ENCODE measurements at regions not wholly inside any gene's neighbourhood (a gene's known extent, or its start where the extent isn't known, plus 50 kb on each side); places are given as distances from the start of the nearest gene placed in this dataset.

DNA sequence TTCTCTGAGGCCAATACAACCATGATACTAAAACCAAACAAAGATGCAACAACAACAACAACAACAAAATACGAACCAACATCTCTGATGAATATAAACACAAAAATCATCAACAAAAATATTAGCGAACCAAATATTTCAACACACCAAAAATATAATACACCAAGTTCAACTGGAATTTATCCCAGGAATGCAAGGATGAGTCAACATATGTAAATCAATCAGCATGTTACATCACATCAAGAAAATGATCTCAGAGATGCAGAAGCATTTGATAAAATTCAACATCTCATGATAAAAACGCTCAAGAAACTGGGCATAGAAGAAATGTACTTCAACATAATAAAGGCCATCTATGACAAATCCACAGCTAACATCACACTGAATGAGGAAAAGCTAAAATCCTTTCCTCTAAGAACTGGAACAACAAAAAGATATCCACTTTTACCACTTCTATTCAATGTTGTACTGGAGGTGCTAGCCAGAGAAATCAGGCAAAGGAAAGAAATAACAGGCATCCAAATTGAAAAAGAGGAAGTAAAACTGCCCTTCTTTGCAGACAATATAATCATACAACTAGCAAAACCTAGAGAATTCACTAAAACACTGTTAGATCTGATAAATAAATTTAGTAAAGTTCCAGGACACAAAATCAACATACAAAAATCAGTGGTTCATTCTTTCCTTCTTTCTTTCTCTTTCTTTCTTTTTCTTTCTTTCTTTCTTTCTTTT is 2448.7 kb upstream of the PCDH20 start:
- H2AFZ ChIP-seq (ENCODE audit: low read depth, low read length), result no peak overlapping the region
- no TSS peak for BruUV-seq (replicated peaks)
- dilution Hi-C loops (cut with MboI; ENCODE audit: extremely low pct_ligation_motif_present, low sequenced_read_pairs), result no loop called here
- TF ChIP-seq JUN (IDR thresholded peaks at IDR 0.05; ENCODE audit: borderline replicate concordance, insufficient read depth, insufficient read length, low read depth), result no peak
- TF ChIP-seq, protein P1, sequence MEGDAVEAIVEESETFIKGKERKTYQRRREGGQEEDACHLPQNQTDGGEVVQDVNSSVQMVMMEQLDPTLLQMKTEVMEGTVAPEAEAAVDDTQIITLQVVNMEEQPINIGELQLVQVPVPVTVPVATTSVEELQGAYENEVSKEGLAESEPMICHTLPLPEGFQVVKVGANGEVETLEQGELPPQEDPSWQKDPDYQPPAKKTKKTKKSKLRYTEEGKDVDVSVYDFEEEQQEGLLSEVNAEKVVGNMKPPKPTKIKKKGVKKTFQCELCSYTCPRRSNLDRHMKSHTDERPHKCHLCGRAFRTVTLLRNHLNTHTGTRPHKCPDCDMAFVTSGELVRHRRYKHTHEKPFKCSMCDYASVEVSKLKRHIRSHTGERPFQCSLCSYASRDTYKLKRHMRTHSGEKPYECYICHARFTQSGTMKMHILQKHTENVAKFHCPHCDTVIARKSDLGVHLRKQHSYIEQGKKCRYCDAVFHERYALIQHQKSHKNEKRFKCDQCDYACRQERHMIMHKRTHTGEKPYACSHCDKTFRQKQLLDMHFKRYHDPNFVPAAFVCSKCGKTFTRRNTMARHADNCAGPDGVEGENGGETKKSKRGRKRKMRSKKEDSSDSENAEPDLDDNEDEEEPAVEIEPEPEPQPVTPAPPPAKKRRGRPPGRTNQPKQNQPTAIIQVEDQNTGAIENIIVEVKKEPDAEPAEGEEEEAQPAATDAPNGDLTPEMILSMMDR (IDR thresholded peaks at IDR 0.05; ENCODE audit: extremely low read depth in 1 of 2, insufficient read depth in 1 of 2, low read depth in 1 of 2, low read length in 2 of 2), result no peak
- no peaks in the 10 kb centered on the region for H4K20me1 ChIP-seq (replicated peaks; ENCODE audit: control insufficient read depth, extremely low read depth, insufficient read depth, low read length)
- no peak overlapping the region for H3K9ac ChIP-seq (replicated peaks; ENCODE audit: extremely low read depth, insufficient read depth, low read length)
- ChIA-PET CTCF (interaction anchor here (0.8 kb wide), 1 partner anchor 10 kb away, joined by 3 read pairs; no protein-coding TSS in a partner anchor), POLR2A (no interaction called here)
- no peak for FAIRE-seq
- H3K79me2 ChIP-seq (ENCODE audit: control insufficient read depth, insufficient read depth, low read length), result no peaks in the 10 kb centered on the region
- no peaks in the 10 kb centered on the region for H3K9me3 ChIP-seq (replicated peaks; ENCODE audit: control insufficient read depth, insufficient read depth, low read length)
- no peaks in the 10 kb centered on the region for H3K9me1 ChIP-seq (replicated peaks; ENCODE audit: control insufficient read depth, extremely low read depth, insufficient read depth, low read length)
- no peaks in the 10 kb centered on the region for H3K27me3 ChIP-seq (ENCODE audit: control insufficient read depth in 2 of 2, insufficient read depth in 2 of 2, low read length in 2 of 2)
- no peak for DNase-seq (ENCODE audit: low read depth, low spot score)
- no peak overlapping the region for H3K4me2 ChIP-seq (ENCODE audit: insufficient read depth, low read length)
- no peak overlapping the region for H3K4me3 ChIP-seq (replicated peaks in 1 of 3; ENCODE audit: insufficient read depth in 1 of 3, low read depth in 1 of 3, low read length in 3 of 3)
- intact Hi-C loops (cut with micrococcal nuclease), result no loop called here
- no peaks in the 10 kb centered on the region for H3K36me3 ChIP-seq (ENCODE audit: control insufficient read depth in 2 of 2, extremely low read depth in 1 of 2, insufficient read depth in 2 of 2, low read length in 2 of 2)
- H3K4me1 ChIP-seq (ENCODE audit: control insufficient read depth, extremely low read depth, insufficient read depth, low read length), result no peaks in the 10 kb centered on the region
- H3K27ac ChIP-seq (ENCODE audit: insufficient read depth, low read depth, low read length), result no peak overlapping the region

DNA sequence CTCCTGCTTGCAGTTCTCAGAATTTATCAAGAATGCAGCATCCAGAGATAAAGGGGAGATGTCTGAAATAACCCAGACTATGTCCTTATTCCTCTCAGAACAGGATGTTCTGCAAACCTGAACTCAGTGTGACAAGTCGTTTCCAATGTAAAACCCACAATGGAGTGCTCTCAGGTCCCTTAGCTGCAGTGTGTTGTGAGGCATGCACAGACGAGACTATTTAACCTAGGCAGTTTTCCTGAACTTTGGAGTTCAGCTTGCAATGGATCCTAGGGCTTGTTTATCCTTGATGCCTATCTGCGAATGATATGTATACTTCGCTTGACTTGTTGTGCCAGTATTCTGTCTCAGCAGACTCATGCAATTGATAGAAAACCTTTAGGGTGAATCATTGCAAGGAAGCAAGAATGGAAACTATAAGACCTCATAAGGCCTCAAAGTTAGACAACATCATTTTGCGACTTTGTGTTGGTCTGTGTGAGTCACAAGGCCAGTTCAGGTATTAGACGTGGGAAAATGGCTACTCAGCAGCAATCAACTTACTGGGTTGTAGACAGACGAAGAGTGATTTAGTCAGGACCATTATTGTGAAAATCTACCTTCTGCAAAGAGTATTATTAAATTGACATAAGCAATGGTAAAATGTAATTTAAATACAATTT is 2439.9 kb upstream of the PCDH20 start:
- no peak overlapping the region for H3K4me2 ChIP-seq (ENCODE audit: insufficient read depth, low read length)
- FAIRE-seq (no peak), DNase-seq (ENCODE audit: low read depth, low spot score) (no peak)
- H4K20me1 ChIP-seq (replicated peaks; ENCODE audit: control insufficient read depth, extremely low read depth, insufficient read depth, low read length), result no peaks in the 10 kb centered on the region
- no peaks in the 10 kb centered on the region for H3K4me1 ChIP-seq (ENCODE audit: control insufficient read depth, extremely low read depth, insufficient read depth, low read length)
- no TSS peak for BruUV-seq (replicated peaks)
- no peaks in the 10 kb centered on the region for H3K27me3 ChIP-seq (ENCODE audit: control insufficient read depth in 2 of 2, insufficient read depth in 2 of 2, low read length in 2 of 2)
- no peak overlapping the region for H3K4me3 ChIP-seq (replicated peaks in 1 of 3; ENCODE audit: insufficient read depth in 1 of 3, low read depth in 1 of 3, low read length in 3 of 3)
- dilution Hi-C loops (cut with MboI; ENCODE audit: extremely low pct_ligation_motif_present, low sequenced_read_pairs), result no loop called here
- H3K27ac ChIP-seq (ENCODE audit: insufficient read depth, low read depth, low read length), result no peak overlapping the region
- H2AFZ ChIP-seq (ENCODE audit: low read depth, low read length), result no peak overlapping the region
- H3K79me2 ChIP-seq (ENCODE audit: control insufficient read depth, insufficient read depth, low read length), result no peaks in the 10 kb centered on the region
- POLR2A ChIA-PET, result no interaction called here
- no peaks in the 10 kb centered on the region for H3K9me3 ChIP-seq (replicated peaks; ENCODE audit: control insufficient read depth, insufficient read depth, low read length)
- H3K36me3 ChIP-seq (ENCODE audit: control insufficient read depth in 2 of 2, extremely low read depth in 1 of 2, insufficient read depth in 2 of 2, low read length in 2 of 2), result no peaks in the 10 kb centered on the region
- no peak overlapping the region for H3K9ac ChIP-seq (replicated peaks; ENCODE audit: extremely low read depth, insufficient read depth, low read length)
- CTCF ChIA-PET, result no interaction called here
- intact Hi-C loops (cut with micrococcal nuclease), result loop anchor here (5.0 kb wide), 1 partner anchor 413 kb away; no protein-coding TSS in a partner anchor
- TF ChIP-seq GATA2 (IDR thresholded peaks at IDR 0.05; ENCODE audit: insufficient read depth, insufficient read length, low read depth, low read length) (no peak), EZH2 (IDR thresholded peaks at IDR 0.05; ENCODE audit: borderline replicate concordance, low read depth, low read length, severe bottlenecking) (no peak), MYC (IDR thresholded peaks at IDR 0.05; ENCODE audit: low read depth, low read length) (no peak), JUN (IDR thresholded peaks at IDR 0.05; ENCODE audit: borderline replicate concordance, insufficient read depth, insufficient read length, low read depth) (no peak), POLR2A (IDR thresholded peaks at IDR 0.05; ENCODE audit: low read depth, low read length) (no peak), POLR2AphosphoS5 (IDR thresholded peaks at IDR 0.05; ENCODE audit: insufficient read depth, low read depth, low read length) (no peak), FOS (IDR thresholded peaks at IDR 0.05; ENCODE audit: borderline replicate concordance, insufficient read depth, low read length) (no peak)
- TF ChIP-seq, protein P2, sequence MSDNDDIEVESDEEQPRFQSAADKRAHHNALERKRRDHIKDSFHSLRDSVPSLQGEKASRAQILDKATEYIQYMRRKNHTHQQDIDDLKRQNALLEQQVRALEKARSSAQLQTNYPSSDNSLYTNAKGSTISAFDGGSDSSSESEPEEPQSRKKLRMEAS (IDR thresholded peaks at IDR 0.05; ENCODE audit: insufficient read depth, insufficient read length), result no peak
- TF ChIP-seq, protein P1 (IDR thresholded peaks at IDR 0.05; ENCODE audit: extremely low read depth in 1 of 2, insufficient read depth in 1 of 2, low read depth in 1 of 2, low read length in 2 of 2), result no peak
- H3K9me1 ChIP-seq (replicated peaks; ENCODE audit: control insufficient read depth, extremely low read depth, insufficient read depth, low read length), result no peaks in the 10 kb centered on the region

Measured in endothelial cell of umbilical vein (primary cell).